ENCODE measurements at regions not wholly inside any gene's neighbourhood (a gene's known extent, or its start where the extent isn't known, plus 50 kb on each side); places are given as distances from the start of the nearest gene placed in this dataset.

- H3K4me3 Mint-ChIP-seq = no peak overlapping the region
- Histone ChIP-seq H3K9me3 (ENCODE audit: control extremely low read depth in 1 of 3, control insufficient read depth in 2 of 3, insufficient read depth in 1 of 3, low read length in 2 of 3) (peaks cover 0 to 12% (median 0%) of the 10 kb centered on the region in 3 donors), H3K4me3 (ENCODE audit: control extremely low read depth in 1 of 5, extremely low read depth in 1 of 5, insufficient read depth in 1 of 5, low read depth in 2 of 5, low read length in 4 of 5) (no peak overlapping the region), H3K36me3 (replicated peaks in 1 of 2; ENCODE audit: control extremely low read depth in 1 of 2, control insufficient read depth in 1 of 2, extremely low read depth in 1 of 2, insufficient read depth in 2 of 2, low read length in 1 of 2) (no peaks in the 10 kb centered on the region), H2AFZ (ENCODE audit: insufficient read depth, low read depth, low read length, poor library complexity, severe bottlenecking) (no peak overlapping the region), H3K27ac (ENCODE audit: low read length in 2 of 2) (no peak overlapping the region), H3K9ac (ENCODE audit: low read length) (no peak overlapping the region), H3K4me1 (ENCODE audit: control insufficient read depth in 2 of 2, insufficient read depth in 2 of 2, low read length in 2 of 2) (no peaks in the 10 kb centered on the region), H3K27me3 (replicated peaks in 1 of 4; ENCODE audit: control extremely low read depth in 1 of 4, control insufficient read depth in 3 of 4, insufficient read depth in 4 of 4, low read length in 3 of 4) (peaks cover 0 to 6% (median 0%) of the 10 kb centered on the region in 4 experiments), H3K79me2 (ENCODE audit: control insufficient read depth, insufficient read depth, low read length) (no peaks in the 10 kb centered on the region), H4K20me1 (ENCODE audit: control insufficient read depth, insufficient read depth, low read length, poor library complexity, severe bottlenecking) (no peaks in the 10 kb centered on the region), H3K4me2 (replicated peaks; ENCODE audit: low read depth, low read length, poor library complexity, severe bottlenecking) (no peak overlapping the region)
- intact Hi-C loops (cut with micrococcal nuclease) = no loop called here
- 100% methylated on average over 4 of the region's 6 CpGs for WGBS (ENCODE audit: insufficient coverage)
- DNase-seq = no peak
- no peaks in the 10 kb centered on the region for H3K9me3 Mint-ChIP-seq (ENCODE audit: insufficient read depth)
- peaks cover 3% of the 10 kb centered on the region for H3K27me3 Mint-ChIP-seq
- ChIA-PET CTCF (no interaction called here), POLR2A (no interaction called here)
- no peak for ATAC-seq (ENCODE audit: low read depth)
- H3K27ac Mint-ChIP-seq = no peak overlapping the region
- H3K4me1 Mint-ChIP-seq = no peaks in the 10 kb centered on the region
- TF ChIP-seq EZH2 (IDR thresholded peaks at IDR 0.05; ENCODE audit: borderline replicate concordance, insufficient read depth, low read depth, low read length, poor library complexity, severe bottlenecking) = no peak
- TF ChIP-seq CTCF (IDR thresholded peaks at IDR 0.05) = no peak
Measured at GRCh38 chr14:96630281-96630680, 128.1 kb downstream of the PAPOLA start.

GRCh38 chr14:96631030-96631429, 128.8 kb downstream of the PAPOLA start:
- H3K4me3 ChIP-seq (ENCODE audit: control extremely low read depth in 1 of 5, extremely low read depth in 1 of 5, insufficient read depth in 1 of 5, low read depth in 2 of 5, low read length in 4 of 5) = no peak overlapping the region
- no peak overlapping the region for H3K9ac ChIP-seq (ENCODE audit: low read length)
- peaks cover 0 to 6% (median 0%) of the 10 kb centered on the region in 4 experiments for H3K27me3 ChIP-seq (replicated peaks in 1 of 4; ENCODE audit: control extremely low read depth in 1 of 4, control insufficient read depth in 3 of 4, insufficient read depth in 4 of 4, low read length in 3 of 4)
- H3K27ac ChIP-seq (ENCODE audit: low read length in 2 of 2) = no peak overlapping the region
- H3K4me1 ChIP-seq (ENCODE audit: control insufficient read depth in 2 of 2, insufficient read depth in 2 of 2, low read length in 2 of 2) = no peaks in the 10 kb centered on the region
- Mint-ChIP-seq H3K9me3 (ENCODE audit: insufficient read depth) (no peaks in the 10 kb centered on the region), H3K27ac (no peak overlapping the region), H3K27me3 (peaks cover 2% of the 10 kb centered on the region), H3K4me3 (no peak overlapping the region), H3K4me1 (no peaks in the 10 kb centered on the region)
- H3K9me3 ChIP-seq (ENCODE audit: control extremely low read depth in 1 of 3, control insufficient read depth in 2 of 3, insufficient read depth in 1 of 3, low read length in 2 of 3) = peaks cover 0 to 12% (median 0%) of the 10 kb centered on the region in 3 donors
- no peaks in the 10 kb centered on the region for H3K36me3 ChIP-seq (replicated peaks in 1 of 2; ENCODE audit: control extremely low read depth in 1 of 2, control insufficient read depth in 1 of 2, extremely low read depth in 1 of 2, insufficient read depth in 2 of 2, low read length in 1 of 2)
- CTCF ChIA-PET = no interaction called here
- H4K20me1 ChIP-seq (ENCODE audit: control insufficient read depth, insufficient read depth, low read length, poor library complexity, severe bottlenecking) = no peaks in the 10 kb centered on the region
- WGBS (ENCODE audit: insufficient coverage) = 100% methylated on average over 4 of the region's 5 CpGs
- POLR2A ChIA-PET = no interaction called here
- intact Hi-C loops (cut with micrococcal nuclease) = no loop called here
- no peaks in the 10 kb centered on the region for H3K79me2 ChIP-seq (ENCODE audit: control insufficient read depth, insufficient read depth, low read length)
- DNase-seq (no peak), ATAC-seq (ENCODE audit: low read depth) (no peak)
- H2AFZ ChIP-seq (ENCODE audit: insufficient read depth, low read depth, low read length, poor library complexity, severe bottlenecking) = no peak overlapping the region
- H3K4me2 ChIP-seq (replicated peaks; ENCODE audit: low read depth, low read length, poor library complexity, severe bottlenecking) = no peak overlapping the region
- TF ChIP-seq EZH2 (IDR thresholded peaks at IDR 0.05; ENCODE audit: borderline replicate concordance, insufficient read depth, low read depth, low read length, poor library complexity, severe bottlenecking) = no peak
- TF ChIP-seq CTCF (IDR thresholded peaks at IDR 0.05) = no peak

Measured in B cell (primary cell).